ENCODE measurements at regions not wholly inside any gene's neighbourhood (a gene's known extent, or its start where the extent isn't known, plus 50 kb on each side); places are given as distances from the start of the nearest gene placed in this dataset.

DNA sequence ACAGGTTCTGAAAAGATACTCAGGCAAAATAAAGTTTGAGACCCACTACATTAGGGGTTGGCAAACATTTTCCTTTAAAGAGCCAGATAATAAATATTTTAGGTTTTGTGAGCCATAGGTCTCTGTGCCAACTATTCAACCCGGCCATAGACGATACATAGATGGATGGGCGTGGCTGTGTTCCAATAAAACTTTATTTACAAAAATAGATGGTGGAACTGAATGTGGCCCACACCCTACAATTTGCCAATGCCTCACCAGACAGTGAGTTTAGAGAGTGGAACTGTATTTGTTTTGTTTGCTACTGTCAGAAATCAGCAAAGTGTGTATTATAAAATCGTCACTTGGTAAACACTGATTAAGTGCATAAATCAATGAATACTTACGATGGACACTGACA, 78.0 kb downstream of the ACKR3 start:
- no peak overlapping the region for H3K4me3 ChIP-seq (ENCODE audit: low read length)
- no peak for DNase-seq (ENCODE audit: low read depth, low spot score)

DNA sequence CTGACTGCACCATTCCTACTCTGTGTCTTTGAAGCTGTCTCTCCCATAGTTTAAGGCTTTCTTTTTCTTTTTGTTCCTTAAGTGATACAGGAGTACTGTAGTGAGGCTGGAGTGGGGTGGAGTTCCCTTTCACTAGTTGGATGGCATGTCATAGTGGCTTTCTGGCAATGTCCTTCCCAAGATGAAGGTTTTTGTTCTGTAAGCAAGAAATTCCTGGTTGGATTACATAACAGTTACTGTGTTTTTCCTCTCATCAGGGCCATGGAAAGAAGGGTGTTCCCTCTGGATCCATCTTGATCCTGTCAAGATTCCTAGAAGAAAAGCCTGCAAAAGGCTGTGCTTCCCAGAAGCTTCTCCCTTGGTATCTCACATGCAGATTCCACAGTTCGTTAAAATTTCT, 84.2 kb downstream of the ACKR3 start:
- DNase-seq (ENCODE audit: low read depth, low spot score) = no peak
- no peak overlapping the region for H3K4me3 ChIP-seq (ENCODE audit: low read length)

DNA sequence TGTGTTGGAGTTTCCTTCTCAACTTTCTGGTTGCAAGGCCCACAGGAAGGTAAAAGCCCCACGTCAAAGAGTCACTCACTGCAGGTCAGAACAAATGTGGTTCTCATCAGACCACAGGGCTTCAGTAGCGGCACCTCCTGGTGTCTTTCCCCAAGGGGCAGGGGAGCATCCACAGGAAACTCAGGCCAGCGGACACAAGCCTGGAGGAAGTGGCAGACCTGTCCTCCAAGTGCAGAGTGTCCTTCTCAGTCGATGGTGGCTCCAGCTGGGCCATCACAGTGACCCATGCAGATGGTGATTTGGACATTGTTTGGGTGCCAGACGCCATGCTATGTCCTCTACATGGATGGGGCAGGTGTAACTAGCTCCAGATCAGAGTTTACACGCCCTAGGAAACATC, 84.9 kb downstream of the ACKR3 start:
- H3K4me3 ChIP-seq (ENCODE audit: low read length) = no peak overlapping the region
- no peak for DNase-seq (ENCODE audit: low read depth, low spot score)

DNA sequence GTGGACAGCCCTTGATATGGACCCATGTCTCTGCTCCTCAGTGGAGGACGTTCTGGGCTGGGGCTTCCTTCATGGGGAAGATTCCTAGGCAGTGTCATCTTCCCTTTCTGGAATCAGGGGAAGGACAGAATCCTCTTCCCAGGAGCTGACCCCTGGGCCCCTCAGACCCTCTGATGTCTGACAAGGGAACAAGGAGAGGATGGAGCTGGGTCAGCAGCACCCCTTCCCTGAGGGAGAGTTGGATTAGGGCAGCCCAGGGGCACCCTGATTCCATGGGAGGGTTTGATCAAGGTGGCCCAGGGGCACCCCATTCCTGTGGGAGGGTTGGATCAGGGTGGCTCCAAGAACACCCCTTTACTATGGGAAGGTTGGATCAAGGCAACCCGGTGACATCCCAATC, 86.5 kb downstream of the ACKR3 start:
- no peak for DNase-seq (ENCODE audit: low read depth, low spot score)

DNA sequence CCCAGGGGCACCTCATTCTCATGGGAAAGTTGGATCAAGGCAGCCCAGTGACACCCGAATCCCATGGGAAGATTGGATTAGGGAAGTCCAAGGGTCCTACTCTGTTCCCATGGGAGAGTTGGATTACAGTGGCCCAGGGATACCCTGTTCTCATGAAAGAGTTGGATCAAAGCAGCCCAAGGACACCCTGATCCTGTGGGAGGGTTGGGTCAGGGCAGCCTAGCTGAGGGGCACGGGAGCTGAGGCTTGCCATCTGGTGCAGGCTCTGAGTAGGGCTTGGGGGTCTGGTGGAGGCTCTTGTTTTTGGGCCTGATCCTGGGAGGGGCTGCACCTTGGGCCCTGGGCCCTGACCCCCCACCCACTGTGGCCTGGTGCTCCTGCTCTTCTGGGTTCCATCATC, 87.1 kb downstream of the ACKR3 start:
- no peak overlapping the region for H3K4me3 ChIP-seq (ENCODE audit: low read length)
- no peak for DNase-seq (ENCODE audit: low read depth, low spot score)

More for the DNA sequence above, 86.5 kb downstream of the ACKR3 start:
- H3K4me3 ChIP-seq (ENCODE audit: low read length) = no peak overlapping the region

DNA sequence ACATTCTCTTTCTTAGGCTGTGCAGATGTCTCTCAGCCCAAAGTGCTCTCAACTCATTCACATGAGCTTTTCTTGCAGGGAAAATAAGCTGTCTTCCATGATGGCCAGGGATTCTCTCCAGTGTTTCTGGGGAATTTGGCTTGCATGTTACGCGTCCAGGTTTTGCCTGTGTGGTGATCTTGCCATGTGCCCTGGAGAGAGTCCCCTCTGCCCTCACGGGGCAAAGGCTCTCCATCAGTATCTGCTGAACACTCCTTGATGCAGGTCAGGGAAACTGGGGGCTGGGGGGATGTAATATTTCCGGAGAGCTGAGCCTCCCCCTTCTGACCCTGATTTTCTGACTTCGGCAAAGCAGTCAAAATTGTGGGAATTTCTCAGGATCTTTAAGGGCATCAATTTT, 87.6 kb downstream of the ACKR3 start:
- H3K4me3 ChIP-seq (ENCODE audit: low read length) = no peak overlapping the region
- DNase-seq (ENCODE audit: low read depth, low spot score) = no peak

DNA sequence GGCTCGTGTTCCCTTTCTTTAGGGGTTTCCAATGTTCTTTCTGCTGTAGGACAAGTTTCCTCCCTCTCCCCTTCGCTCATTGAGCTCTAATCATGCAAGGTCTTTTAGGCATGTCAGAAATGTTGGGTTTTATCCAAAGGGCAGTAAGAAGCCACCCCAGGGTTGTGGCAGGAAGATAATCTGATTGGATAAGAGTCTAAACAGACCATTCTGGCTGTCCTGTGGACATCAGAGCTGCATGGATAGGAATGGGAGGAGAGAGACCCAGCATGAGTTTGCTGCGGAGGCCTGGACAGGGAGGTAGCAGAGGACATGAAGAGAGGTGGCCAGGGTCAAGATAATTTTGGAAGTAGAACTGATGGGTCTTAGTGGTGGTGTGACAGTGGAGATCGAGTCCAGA, 88.2 kb downstream of the ACKR3 start:
- DNase-seq (ENCODE audit: low read depth, low spot score) = no peak

DNA sequence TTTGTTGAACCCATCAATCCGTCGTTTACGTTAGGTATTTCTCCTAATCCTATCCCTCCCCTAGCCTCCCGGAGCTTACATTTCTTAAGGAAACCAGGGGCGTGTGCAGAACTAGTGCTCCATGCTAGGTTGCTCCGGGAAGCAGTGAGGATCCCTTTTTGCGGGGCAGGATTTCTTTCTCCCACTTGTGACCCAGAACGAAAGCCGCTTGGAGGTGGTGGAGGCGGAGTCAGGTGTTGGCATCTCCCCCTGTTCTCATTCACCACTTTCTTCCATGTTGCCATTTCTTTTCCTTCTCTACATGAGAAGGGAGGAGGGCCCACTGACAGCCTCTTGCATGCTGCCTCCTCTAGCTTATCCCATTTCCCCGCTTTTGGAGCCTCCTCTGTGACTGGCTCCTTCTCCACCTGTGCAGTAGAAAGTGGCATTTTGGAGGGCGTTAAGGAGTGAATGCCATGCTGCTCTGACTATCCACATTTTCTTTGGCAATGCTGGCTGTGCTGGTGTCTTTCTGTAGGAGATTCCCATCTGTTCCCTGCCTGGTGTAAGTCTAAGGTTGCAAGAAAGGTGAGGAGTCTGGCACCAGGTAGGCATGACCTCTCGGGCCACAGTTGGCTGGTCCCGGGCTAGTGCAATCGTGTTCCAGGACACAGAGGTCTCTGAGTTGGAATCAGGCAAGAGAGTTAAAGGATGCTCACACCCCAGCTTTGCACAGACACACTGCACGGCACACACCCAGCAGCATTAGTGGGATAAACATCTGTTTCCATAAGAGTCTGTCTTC, 89.5 kb downstream of the ACKR3 start:
- DNase-seq (ENCODE audit: low read depth, low spot score) = no peak
- no peak overlapping the region for H3K4me3 ChIP-seq (ENCODE audit: low read length)

More for the DNA sequence above, 88.2 kb downstream of the ACKR3 start:
- no peak overlapping the region for H3K4me3 ChIP-seq (ENCODE audit: low read length)

DNA sequence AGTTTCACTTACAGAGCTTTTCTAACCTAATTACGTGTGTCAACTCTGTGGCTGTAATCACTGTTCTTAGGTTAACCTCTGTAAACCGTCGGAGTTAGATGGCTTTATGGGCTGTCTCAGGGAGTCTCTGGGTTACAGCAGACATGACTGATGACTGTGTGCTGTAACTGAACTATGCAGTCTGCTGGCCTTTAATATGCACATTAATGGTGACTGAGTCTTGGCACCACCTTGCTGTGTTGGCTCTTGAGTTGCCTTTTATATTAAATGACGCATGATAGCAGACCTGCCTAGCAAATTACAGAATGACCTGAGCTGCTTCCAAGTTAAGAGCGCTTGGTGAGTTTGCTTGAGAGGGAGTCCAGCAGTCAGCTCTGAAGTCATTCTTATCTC, 90.1 kb downstream of the ACKR3 start:
- no peak overlapping the region for H3K4me3 ChIP-seq (ENCODE audit: low read length)
- DNase-seq (ENCODE audit: low read depth, low spot score) = no peak

DNA sequence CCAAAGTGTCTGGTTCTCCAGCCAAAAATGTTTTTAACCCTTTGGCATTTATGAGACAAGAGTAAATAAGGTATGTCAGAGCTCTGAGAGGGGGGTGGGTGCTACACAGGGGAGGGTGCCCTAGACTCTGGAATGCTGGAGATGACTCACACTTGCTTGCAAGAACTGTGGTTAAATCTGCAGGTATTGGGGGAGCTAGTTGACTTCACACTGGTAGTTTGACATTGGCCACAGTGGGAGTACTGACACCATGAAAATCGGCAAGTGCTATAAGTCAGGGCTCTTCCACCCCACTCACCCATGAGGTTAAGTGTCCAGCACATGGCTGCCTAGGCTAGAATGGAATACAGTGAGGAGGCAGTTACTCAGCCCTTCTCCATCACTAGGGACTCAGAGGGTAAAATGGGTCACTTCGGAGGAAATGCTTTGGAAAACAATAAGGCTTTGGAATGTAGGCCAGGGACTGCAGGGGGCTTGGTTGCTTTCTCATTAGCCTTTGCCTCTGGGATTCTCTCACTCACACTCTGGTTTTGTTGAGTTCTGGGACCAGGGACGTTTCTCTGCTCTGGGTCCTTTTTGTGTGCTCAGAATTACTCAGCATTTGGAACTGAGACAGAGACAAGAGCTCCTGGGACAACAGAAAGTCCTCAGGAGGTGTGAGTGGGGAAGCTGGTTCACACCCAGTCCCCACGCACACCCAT, 91.6 kb downstream of the ACKR3 start:
- H3K4me3 ChIP-seq (ENCODE audit: low read length) = no peak overlapping the region
- no peak for DNase-seq (ENCODE audit: low read depth, low spot score)

DNA sequence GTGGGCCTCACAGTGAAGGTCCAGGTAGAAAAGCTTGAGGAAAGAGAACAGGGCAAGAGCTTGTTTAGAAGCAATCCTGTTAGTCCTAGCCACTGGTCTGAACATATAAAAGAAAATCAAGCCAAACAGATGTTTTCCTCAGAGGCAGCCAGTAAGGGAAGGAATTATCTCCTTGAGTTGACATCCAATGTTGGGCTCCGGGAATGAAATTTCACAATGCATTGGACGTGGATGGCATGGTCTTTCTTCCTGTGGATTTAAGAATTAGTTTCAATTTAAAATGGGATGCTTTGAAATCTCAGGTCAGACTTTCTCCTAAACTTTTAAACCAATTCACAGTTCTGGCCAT, 92.1 kb downstream of the ACKR3 start:
- no peak for DNase-seq (ENCODE audit: low read depth, low spot score)
- H3K4me3 ChIP-seq (ENCODE audit: low read length) = no peak overlapping the region

DNA sequence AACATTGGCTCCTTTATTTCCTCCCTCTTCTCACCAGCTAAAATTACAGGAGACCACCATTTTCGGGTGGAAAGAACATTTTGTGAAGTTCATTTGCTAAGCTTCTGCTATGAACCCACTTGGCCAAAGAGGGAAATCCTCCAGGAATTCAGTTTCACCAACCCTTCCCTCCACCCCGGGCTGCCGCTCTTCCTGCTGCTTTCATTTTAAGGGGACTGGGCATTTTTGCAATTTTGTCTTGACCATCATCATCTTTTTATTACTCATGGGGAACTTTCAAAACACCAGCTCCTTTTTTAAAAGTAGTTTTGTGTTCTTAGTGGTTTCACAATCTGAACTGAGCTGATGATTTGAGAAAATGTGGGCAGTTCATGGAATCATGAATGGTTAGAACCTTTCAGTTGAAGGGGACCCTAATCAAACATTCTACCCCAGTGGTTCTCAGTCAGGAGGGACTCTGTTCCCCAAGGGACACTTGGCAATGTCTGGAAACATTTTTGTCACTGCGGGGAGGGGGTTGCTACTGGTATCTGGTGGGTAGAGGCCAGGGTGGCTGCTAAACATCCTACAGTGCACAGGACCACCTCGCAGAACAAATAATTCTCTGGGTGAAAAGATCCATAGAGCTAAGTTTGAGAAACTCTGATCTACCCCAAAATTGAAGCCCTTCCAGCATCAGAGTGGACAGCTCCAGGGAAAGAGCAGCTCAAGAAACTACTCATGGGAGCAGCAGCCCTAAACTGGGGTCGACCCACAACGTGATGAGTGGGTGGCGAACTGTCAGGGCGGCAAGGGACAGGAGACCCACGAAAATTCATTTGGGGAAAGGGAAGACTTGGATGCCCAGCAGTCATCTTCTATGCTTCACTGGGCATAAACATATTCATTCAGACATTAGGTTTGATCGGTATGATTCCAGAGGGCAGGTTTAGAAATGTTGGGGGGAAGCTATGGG, 92.9 kb downstream of the ACKR3 start:
- no peak for DNase-seq (ENCODE audit: low read depth, low spot score)
- no peak overlapping the region for H3K4me3 ChIP-seq (ENCODE audit: low read length)

DNA sequence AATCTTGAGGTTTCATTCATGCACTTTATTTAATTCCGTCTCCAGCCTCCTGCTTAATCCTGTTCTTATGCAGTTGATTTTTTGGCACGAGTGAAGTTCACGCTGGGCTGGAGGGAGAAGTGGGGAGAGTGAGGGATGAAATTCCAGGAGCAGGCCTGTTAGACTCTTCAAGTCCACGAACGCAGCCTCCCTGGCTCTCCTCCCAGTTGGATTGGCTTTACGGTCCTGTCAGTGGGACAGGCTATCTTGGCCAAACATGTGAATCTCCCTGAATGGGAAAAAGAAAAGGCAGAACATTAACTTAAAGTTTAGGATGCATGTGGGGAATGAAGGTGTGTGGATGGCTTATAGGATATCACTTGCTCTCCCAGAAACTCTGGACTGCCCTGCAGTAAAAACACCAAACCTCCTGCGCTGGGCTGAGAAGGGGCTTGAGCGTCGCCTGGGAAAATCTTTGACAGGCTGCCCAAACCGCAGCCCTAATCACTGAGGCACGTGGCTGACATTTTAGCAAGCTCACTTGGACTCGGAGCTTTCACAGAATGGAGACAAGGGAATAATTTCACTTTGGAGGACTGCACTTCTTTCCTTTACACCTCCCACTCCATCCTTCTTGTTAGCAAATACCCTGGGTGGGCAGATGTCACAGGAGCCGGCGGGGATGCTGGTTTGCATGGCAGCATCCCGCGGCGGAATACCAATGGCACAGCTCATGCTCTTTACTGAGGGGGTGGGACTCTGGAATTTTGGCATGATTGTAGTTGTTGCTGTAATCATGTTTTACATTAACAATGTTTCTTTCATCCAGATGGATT, 93.9 kb downstream of the ACKR3 start:
- no peak overlapping the region for H3K4me3 ChIP-seq (ENCODE audit: low read length)
- DNase-seq (ENCODE audit: low read depth, low spot score) = no peak

DNA sequence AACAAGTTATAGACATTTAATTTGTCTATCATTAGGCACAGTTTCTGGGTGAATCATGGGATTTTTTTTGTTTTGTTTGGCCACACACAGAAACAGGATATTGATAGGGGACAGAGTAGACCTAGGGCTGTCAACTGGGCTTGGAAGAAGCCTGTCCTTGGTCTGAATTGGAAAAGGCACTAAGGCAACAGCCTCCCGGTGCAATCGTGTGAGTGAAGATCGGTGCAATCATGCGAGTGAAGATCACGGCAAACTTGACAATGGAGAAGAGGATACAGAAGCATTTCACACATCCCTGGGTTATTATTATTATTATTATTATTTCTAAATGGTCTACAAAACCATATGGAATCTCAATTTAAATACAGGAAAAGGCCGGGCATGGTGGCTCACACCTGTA, 94.5 kb downstream of the ACKR3 start:
- no peak for DNase-seq (ENCODE audit: low read depth, low spot score)
- no peak overlapping the region for H3K4me3 ChIP-seq (ENCODE audit: low read length)

DNA sequence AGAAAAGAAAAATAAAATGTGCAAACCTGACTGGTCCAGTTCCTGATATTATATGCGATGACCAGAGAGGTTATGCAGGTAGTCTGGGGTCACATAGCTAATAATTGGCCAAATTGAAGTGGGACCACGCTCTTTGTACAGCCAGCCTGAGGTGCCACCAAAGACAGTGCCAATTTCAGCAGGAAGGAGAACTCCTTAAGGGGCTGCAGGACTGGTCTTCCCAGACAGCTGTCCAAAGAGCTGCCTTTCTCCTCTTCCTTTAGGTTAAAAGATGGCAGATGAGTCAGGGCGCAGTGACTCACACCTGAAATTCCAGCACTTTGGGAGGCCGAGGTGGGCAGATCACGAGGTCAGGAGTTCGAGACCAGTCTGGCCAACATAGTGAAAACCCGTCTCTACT, 95.5 kb downstream of the ACKR3 start:
- H3K4me3 ChIP-seq (ENCODE audit: low read length) = no peak overlapping the region
- no peak for DNase-seq (ENCODE audit: low read depth, low spot score)

DNA sequence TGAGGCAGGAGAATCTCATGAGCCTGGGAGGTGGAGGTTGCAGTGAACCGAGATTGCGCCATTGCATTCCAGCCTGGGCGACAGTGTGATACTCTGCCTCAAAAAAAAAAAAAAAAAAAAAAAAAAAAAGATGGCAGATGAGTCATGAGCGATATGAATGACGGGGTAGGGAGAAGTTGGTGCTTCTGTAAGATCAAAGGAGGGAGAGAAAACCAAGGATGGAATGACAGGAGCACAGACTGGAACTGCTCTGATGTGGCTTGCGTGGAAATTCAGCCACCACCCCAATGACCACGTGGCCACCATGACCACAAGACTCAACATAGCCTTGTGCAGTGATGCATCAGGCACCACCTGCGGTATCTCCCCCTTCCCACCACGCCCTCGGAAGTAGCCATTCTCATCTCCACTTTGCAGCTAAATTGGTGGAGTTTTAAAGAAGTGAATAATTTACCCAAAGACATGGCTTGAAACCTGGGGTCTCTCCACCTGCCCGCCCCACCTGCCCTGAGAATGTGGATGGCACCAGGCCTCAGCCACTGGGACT, 96.0 kb downstream of the ACKR3 start:
- DNase-seq (ENCODE audit: low read depth, low spot score) = no peak
- H3K4me3 ChIP-seq (ENCODE audit: low read length) = no peak overlapping the region

DNA sequence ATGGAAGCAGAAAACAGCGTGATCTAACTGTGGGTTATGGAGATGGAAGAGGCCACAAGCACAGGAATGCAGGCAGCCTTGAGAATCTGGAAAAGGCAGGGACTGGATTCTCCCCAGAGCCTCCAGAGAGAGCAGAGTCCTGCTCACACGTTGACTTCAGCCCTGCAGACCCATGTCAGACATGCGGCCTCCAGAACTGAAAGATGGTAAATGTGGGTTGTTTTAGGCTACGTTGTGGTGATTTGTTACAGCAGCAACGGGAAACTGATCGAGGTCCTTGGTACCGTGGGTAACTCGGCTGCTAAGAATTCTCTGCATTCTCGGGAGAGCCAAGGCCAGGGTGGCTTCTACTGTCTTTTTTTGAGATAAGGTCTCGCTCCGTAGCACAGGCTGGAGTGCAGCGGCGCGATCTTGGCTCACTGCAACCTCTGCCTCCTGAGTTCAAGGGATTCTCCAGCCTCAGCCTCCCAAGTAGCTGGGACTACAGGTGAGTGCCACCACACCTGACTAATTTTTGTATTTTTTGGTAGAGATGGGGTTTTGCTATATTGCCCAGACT, 97.1 kb downstream of the ACKR3 start:
- DNase-seq (ENCODE audit: low read depth, low spot score) = no peak
- H3K4me3 ChIP-seq (ENCODE audit: low read length) = no peak overlapping the region

DNA sequence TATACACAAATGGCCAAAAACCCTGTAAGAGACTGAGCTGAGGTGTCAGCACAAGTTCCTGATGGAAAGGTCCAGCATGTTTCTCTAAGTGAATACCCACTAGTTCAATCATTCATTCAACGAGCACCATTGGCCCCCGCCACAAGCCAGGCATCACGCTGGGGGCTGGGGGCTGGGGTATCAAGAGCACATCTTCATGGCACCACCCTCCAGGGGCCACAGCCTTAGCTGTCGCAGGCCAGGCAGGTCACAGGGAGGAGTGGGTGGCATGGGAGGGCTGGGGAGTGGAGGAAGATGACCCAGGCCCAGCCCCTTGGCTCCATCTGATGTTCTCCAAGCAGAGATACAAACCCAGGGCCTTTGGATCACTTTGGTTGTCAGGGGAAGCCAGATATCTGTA, 97.9 kb downstream of the ACKR3 start:
- DNase-seq (ENCODE audit: low read depth, low spot score) = no peak
- H3K4me3 ChIP-seq (ENCODE audit: low read length) = no peak overlapping the region

DNA sequence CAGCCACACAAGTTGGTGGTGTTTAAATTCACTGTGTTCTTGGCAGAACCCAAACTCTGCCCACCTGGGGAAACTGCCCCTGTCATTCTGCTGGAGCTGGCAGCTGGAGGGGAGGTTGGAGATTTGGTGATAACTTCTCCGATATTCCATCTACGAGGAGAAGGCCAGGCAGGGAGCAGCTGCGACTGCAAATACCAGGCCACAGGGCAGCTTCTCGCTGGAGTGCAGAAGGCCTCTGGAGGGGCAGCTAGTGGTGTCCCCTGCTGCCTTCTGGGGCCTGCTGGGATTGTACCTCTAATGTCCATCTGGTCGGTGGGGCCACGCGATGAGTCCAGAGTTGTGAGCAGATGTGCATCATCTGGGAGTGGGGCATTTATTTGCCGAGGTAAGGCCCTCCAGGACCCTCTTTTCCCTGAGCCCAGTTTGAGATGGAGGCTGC, 98.9 kb downstream of the ACKR3 start:
- H3K4me3 ChIP-seq (ENCODE audit: low read length) = no peak overlapping the region
- DNase-seq (ENCODE audit: low read depth, low spot score) = no peak

Data from Jurkat, Clone E6-1 (cell line).